Nephron progenitor cell (in vitro differentiated cells): ENCODE measurements at regions not wholly inside any gene's neighbourhood (a gene's known extent, or its start where the extent isn't known, plus 50 kb on each side); places are given as distances from the start of the nearest gene placed in this dataset.

Experiments
- DNase-seq: peaks from one replicate; pipeline ENCODE4 v3.0.0; 2021
- H3K27ac Mint-ChIP-seq: 2 replicates; pipeline ENCODE4 v1.8.0; 2021; ENCODE audit warnings: mild to moderate bottlenecking, moderate library complexity, mixed read lengths
- H3K27me3 Mint-ChIP-seq: 2 replicates; pipeline ENCODE4 v1.8.0; 2021; ENCODE audit warnings: mild to moderate bottlenecking, low read depth, mixed read lengths; ENCODE audit not compliant: poor library complexity
- H3K36me3 Mint-ChIP-seq: 2 replicates; pipeline ENCODE4 v1.8.0; 2021; ENCODE audit warnings: low read depth, mixed read lengths
- H3K4me1 Mint-ChIP-seq: 2 replicates; pipeline ENCODE4 v1.8.0; 2021; ENCODE audit warnings: mixed read lengths
- H3K4me3 Mint-ChIP-seq: 2 replicates; pipeline ENCODE4 v1.8.0; 2021; ENCODE audit warnings: mild to moderate bottlenecking, moderate library complexity, mixed read lengths
- H3K9me3 Mint-ChIP-seq: 2 replicates; pipeline ENCODE4 v1.8.0; 2021; ENCODE audit warnings: mild to moderate bottlenecking, moderate library complexity, mixed read lengths
- CTCF ChIP-seq: fragments of 200-600 bp; sonication (generic); IDR thresholded peaks from 2 replicates; pipeline ENCODE4 v1.5.0; 2021; ENCODE audit warnings: antibody characterized with exemption

GRCh38 chr6:137657351-137657911 lies 163.2 kb upstream of the OLIG3 start:
- no peak overlapping the region for H3K4me3 Mint-ChIP-seq
- H3K27ac Mint-ChIP-seq: no peak overlapping the region
- peaks cover 11% of the 10 kb centered on the region for H3K36me3 Mint-ChIP-seq
- TF ChIP-seq CTCF: no peak
- peaks cover 10% of the 10 kb centered on the region for H3K27me3 Mint-ChIP-seq
- peaks cover 34% of the 10 kb centered on the region for H3K9me3 Mint-ChIP-seq
- no peaks in the 10 kb centered on the region for H3K4me1 Mint-ChIP-seq
- DNase-seq: no peak

DNA sequence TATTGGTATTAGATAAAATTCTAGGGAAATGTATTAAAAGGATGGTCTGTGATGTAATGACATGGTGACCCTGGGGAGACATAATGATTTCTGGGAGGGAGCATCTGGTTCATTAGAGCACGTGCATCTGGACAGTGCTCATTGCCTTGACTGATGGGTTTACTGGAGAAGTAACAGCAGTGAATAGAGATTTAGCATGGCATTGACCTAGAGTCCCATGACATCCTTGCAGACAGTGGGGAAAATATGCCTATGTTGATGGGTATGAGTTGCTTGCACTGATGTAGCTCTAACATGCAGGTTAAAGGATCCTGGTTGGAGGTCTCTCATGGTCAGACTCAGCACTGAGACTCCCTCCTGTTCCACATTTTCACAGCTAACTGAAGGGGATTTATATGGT lies 164.1 kb upstream of the OLIG3 start:
- no peak for DNase-seq
- Mint-ChIP-seq H3K4me1 (no peaks in the 10 kb centered on the region), H3K9me3 (peaks cover 28% of the 10 kb centered on the region), H3K27me3 (peaks cover 10% of the 10 kb centered on the region), H3K27ac (no peak overlapping the region), H3K36me3 (peaks cover 11% of the 10 kb centered on the region), H3K4me3 (no peak overlapping the region)
- TF ChIP-seq CTCF: no peak

DNA sequence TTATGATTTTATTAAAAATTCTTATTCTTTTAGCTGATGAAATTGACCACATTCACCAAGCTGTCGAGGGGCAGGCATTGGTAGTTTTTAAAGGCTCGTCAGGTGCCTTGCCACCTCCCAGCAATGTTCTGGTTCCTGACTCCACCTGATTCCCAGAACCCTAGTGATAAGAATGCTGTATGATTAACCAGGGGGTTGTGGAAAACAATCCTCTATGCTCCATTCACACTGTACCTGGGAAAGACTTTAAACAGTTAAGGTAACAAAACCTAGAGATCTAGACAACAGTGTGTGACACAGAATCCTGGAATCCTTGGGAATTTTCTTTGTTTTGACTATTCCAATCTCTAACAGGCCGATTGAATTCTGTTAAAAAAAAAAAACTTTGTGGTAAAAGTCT lies 165.7 kb upstream of the OLIG3 start:
- DNase-seq: no peak
- no peak overlapping the region for H3K4me3 Mint-ChIP-seq
- peaks cover 10% of the 10 kb centered on the region for H3K27me3 Mint-ChIP-seq
- peaks cover 4% of the 10 kb centered on the region for H3K4me1 Mint-ChIP-seq
- peaks cover 16% of the 10 kb centered on the region for H3K9me3 Mint-ChIP-seq
- H3K27ac Mint-ChIP-seq: no peak overlapping the region
- TF ChIP-seq CTCF: no peak
- peaks cover 1% of the 10 kb centered on the region for H3K36me3 Mint-ChIP-seq

- Mint-ChIP-seq H3K27me3 (peaks cover 10% of the 10 kb centered on the region), H3K4me1 (peaks cover 8% of the 10 kb centered on the region), H3K27ac (no peak overlapping the region), H3K4me3 (no peak overlapping the region), H3K9me3 (peaks cover 11% of the 10 kb centered on the region), H3K36me3 (no peaks in the 10 kb centered on the region)
- no peak for TF ChIP-seq CTCF
- DNase-seq: no peak
These were observed 166.1 kb upstream of the OLIG3 start for GRCh38 chr6:137660296-137660731.

- TF ChIP-seq CTCF: no peak
- peaks cover 21% of the 10 kb centered on the region for H3K4me1 Mint-ChIP-seq
- H3K36me3 Mint-ChIP-seq: no peaks in the 10 kb centered on the region
- H3K9me3 Mint-ChIP-seq: peaks cover under 1% of the 10 kb centered on the region
- peaks cover 3% of the 10 kb centered on the region for H3K27me3 Mint-ChIP-seq
- H3K4me3 Mint-ChIP-seq: no peak overlapping the region
- no peak for DNase-seq
- H3K27ac Mint-ChIP-seq: no peak overlapping the region
These were observed 167.4 kb upstream of the OLIG3 start for GRCh38 chr6:137661601-137662000.

DNA sequence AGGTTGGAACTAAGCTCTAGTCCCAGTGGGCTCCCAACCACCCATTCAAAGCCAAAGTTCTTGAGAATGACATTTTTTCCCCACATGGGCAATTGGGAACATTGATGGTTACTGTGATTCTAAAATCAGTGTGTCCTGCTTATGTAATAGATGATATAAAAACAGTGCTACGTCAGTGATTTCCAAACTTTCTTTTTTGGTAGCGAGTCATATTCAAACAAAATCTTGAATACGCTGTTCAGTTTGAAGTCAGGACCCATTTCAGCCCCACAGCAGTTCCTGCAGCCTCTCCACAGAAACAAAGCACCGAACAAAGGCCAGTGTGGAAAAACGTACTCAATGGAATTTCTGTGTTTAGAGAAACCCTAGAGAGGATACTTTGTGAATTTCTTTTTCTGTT lies 170.0 kb upstream of the OLIG3 start:
- no peak for TF ChIP-seq CTCF
- Mint-ChIP-seq H3K4me3 (no peak overlapping the region), H3K4me1 (peaks cover 26% of the 10 kb centered on the region), H3K9me3 (no peaks in the 10 kb centered on the region), H3K27me3 (no peaks in the 10 kb centered on the region), H3K27ac (no peak overlapping the region), H3K36me3 (no peaks in the 10 kb centered on the region)
- DNase-seq: no peak
